ENCODE measurements at regions not wholly inside any gene's neighbourhood (a gene's known extent, or its start where the extent isn't known, plus 50 kb on each side); places are given as distances from the start of the nearest gene placed in this dataset.

DNA sequence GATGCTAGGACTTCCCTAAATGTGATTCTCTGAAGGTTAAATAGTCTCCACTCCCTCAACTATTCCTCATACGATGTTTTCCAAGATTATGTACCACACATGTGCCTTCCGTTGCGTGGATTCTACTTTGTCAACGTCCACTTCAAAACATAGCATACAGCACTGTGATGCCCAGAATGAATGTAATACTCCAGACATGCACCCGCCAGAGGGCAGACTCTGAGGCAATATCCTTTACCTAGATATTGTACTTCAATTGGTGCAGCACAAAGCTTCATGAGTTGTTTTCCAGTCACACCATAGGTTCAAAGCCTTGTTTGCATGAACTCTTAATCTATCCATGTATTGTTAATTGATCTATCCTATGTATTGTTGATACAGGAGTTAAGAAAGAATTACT lies 201.0 kb upstream of the NABP1 start:
- H2AFZ ChIP-seq (ENCODE audit: low read length, unreplicated experiment): no peak overlapping the region
- no peak overlapping the region for H3K4me3 ChIP-seq (ENCODE audit: low read depth, low read length)
- H3K27ac ChIP-seq (ENCODE audit: low read depth, low read length): no peak overlapping the region
- H3K4me1 ChIP-seq (ENCODE audit: control insufficient read depth, insufficient read depth, low read length, unreplicated experiment): no peaks in the 10 kb centered on the region
- H3K79me2 ChIP-seq (ENCODE audit: control insufficient read depth, insufficient read depth, low read length, unreplicated experiment): no peaks in the 10 kb centered on the region
- H3K36me3 ChIP-seq (ENCODE audit: insufficient read depth, low read length): no peaks in the 10 kb centered on the region
- no peaks in the 10 kb centered on the region for H3K27me3 ChIP-seq (ENCODE audit: insufficient read depth, low read length)

DNA sequence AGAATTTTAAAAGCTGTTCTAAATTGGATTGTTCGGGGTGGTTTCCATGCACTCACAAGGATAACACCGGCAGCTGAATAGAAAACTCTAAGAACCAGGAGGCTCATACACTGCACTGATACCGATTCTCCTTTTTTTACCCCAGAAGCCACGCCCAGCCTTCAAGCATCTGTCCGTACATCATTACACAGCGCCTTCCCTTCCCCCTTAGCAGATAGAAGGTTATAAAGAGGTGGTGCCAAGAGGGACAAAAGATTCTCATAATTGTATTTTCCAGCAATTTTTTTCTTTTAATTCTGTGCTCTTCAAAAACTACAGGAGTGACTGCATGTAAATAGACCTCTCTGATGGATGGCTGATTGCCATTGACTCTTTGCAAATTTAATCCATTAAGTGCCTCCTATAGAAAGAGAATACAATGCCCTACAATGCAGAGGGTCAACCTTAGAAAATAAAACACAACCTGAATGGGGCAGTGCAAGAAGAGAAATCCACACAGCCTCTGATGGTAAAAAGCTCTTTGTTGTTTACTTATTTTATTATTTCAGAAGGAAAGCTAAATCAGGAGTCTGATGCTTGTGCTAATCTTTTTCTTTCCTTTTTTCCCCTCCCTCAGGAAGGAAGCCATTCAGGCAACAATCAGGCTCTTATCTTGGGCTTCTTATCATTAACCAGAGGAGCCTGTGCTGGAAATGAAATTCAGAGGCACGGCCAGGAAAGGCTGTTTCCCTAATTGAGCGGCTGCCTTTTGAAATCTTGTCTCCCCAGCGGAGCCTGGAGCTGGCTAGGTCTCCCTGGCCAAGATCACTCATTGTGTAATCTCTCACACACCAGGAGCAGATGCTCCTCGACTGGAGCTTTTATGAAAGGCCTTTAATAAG lies 198.9 kb upstream of the NABP1 start:
- no peak overlapping the region for H3K4me3 ChIP-seq (ENCODE audit: low read depth, low read length)
- no peak overlapping the region for H2AFZ ChIP-seq (ENCODE audit: low read length, unreplicated experiment)
- H3K4me1 ChIP-seq (ENCODE audit: control insufficient read depth, insufficient read depth, low read length, unreplicated experiment): no peaks in the 10 kb centered on the region
- no peaks in the 10 kb centered on the region for H3K36me3 ChIP-seq (ENCODE audit: insufficient read depth, low read length)
- no peaks in the 10 kb centered on the region for H3K27me3 ChIP-seq (ENCODE audit: insufficient read depth, low read length)
- no peaks in the 10 kb centered on the region for H3K79me2 ChIP-seq (ENCODE audit: control insufficient read depth, insufficient read depth, low read length, unreplicated experiment)
- no peak overlapping the region for H3K27ac ChIP-seq (ENCODE audit: low read depth, low read length)

DNA sequence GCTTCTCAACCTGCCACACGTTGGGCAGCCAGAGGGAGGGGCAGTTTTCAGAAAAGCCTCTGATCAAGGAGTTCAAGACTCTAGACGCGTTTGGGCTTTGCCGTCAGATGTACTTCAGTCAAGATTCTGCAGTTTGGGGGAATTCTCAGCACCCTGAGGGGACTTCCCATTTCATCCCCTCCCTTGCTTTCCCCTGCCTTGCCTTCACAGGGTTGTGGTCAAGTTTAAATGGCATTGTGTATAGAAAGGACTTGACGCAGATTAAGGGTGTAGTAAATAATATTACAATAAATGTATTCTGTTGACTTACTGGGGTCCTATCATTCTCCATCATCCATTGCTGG lies 198.3 kb upstream of the NABP1 start:
- Histone ChIP-seq H3K79me2 (ENCODE audit: control insufficient read depth, insufficient read depth, low read length, unreplicated experiment) (no peaks in the 10 kb centered on the region), H3K4me1 (ENCODE audit: control insufficient read depth, insufficient read depth, low read length, unreplicated experiment) (no peaks in the 10 kb centered on the region), H3K4me3 (ENCODE audit: low read depth, low read length) (no peak overlapping the region), H3K27me3 (ENCODE audit: insufficient read depth, low read length) (no peaks in the 10 kb centered on the region), H3K36me3 (ENCODE audit: insufficient read depth, low read length) (no peaks in the 10 kb centered on the region), H3K27ac (ENCODE audit: low read depth, low read length) (no peak overlapping the region), H2AFZ (ENCODE audit: low read length, unreplicated experiment) (no peak overlapping the region)

DNA sequence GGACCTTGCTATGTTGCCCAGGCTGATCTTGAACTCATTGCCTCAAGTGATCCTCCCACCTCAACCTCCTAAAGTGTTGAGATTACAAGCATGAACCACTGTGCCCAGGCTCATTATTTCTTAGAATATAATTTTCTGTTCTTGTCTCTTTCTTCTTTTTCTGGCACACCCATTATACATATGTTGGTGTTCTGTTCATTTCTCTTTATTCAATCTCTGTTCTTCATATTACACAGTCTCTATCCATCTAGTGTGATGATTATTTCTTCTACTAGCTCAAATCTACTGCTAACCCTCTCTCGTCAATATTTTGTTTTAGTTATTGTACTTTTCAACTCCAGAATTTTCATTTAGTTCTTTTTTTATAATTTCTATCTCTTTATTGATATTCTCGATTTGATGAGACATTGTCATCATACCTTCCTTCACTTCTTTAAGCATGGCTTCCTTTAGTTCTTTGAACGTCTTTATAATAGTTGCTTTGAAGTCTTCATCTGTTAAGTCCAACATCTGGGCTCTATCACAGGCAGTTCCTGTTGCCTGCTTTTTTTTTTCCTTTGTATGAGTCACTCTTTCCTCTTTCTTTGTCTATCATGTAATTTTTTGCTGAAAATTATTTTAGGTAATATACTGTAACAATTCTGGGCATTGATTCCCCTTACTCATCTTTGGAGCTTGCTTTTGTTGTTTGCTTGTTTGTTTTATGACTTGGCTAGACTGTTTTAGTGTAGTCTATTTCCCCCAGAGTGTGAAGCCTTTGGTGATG lies 196.4 kb upstream of the NABP1 start:
- no peaks in the 10 kb centered on the region for H3K27me3 ChIP-seq (ENCODE audit: insufficient read depth, low read length)
- no peaks in the 10 kb centered on the region for H3K79me2 ChIP-seq (ENCODE audit: control insufficient read depth, insufficient read depth, low read length, unreplicated experiment)
- no peak overlapping the region for H3K27ac ChIP-seq (ENCODE audit: low read depth, low read length)
- no peak overlapping the region for H3K4me3 ChIP-seq (ENCODE audit: low read depth, low read length)
- no peak overlapping the region for H2AFZ ChIP-seq (ENCODE audit: low read length, unreplicated experiment)
- no peaks in the 10 kb centered on the region for H3K4me1 ChIP-seq (ENCODE audit: control insufficient read depth, insufficient read depth, low read length, unreplicated experiment)
- H3K36me3 ChIP-seq (ENCODE audit: insufficient read depth, low read length): no peaks in the 10 kb centered on the region

DNA sequence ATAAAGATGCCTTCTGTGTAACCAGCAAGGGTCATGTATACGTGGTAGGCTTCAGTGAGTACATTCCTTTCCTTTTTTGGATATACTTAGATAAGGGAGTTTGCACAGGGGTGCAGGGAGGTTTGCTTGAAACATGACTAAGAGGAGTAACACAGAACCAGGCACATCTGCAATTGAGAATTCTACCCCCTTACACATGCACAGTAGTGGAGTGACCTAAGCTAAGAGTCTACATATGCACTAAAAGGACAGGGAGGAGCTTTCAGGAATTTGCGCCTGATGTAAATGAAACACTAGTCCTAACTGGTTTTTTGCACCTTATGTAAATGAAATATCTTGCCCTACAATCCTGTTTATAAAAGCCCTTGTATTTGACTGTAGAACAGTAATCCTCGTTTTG lies 194.8 kb upstream of the NABP1 start:
- peaks cover 10% of the 10 kb centered on the region for H3K4me1 ChIP-seq (ENCODE audit: control insufficient read depth, insufficient read depth, low read length, unreplicated experiment)
- no peak overlapping the region for H2AFZ ChIP-seq (ENCODE audit: low read length, unreplicated experiment)
- no peaks in the 10 kb centered on the region for H3K36me3 ChIP-seq (ENCODE audit: insufficient read depth, low read length)
- no peak overlapping the region for H3K4me3 ChIP-seq (ENCODE audit: low read depth, low read length)
- H3K79me2 ChIP-seq (ENCODE audit: control insufficient read depth, insufficient read depth, low read length, unreplicated experiment): no peaks in the 10 kb centered on the region
- no peaks in the 10 kb centered on the region for H3K27me3 ChIP-seq (ENCODE audit: insufficient read depth, low read length)
- H3K27ac ChIP-seq (ENCODE audit: low read depth, low read length): no peak overlapping the region

DNA sequence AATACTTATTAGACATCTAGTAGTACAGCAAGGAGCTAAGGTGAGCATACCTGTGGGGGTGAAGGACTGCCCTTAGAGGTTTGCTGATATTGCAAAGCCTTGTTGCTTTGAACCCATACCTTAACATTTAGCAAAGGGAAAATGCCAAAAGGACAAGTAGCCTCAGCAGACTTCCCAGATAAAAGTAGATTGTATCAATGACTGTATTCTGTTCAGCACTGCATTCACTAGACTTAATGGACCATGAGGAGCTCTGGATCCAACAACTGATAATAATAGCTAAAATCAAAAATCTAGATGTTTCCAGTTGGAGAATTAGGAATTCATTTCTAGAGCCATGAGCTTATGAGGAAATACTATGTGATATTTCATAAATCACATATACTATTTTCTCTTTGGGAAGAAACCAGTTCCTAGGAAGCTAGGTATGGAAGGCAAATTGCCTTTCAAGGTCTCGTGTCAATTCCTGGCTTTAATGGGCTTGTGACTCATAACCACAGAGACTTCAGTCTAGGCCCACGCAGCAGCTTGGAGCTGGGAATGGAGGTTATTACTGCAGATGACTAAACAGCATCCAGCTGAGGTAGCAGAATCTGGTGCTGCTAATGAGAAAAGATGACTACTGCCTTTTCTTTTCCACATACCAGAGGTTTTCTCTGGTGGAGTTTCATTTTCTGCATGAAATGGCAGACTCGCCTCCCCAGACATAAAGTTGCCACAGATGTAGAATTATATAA lies 191.2 kb upstream of the NABP1 start:
- H3K4me1 ChIP-seq (ENCODE audit: control insufficient read depth, insufficient read depth, low read length, unreplicated experiment): peaks cover 10% of the 10 kb centered on the region
- H3K27me3 ChIP-seq (ENCODE audit: insufficient read depth, low read length): no peaks in the 10 kb centered on the region
- H3K27ac ChIP-seq (ENCODE audit: low read depth, low read length): peak overlapping the region; percentile 15; the same call in 1 of the 2 replicates
- no peaks in the 10 kb centered on the region for H3K79me2 ChIP-seq (ENCODE audit: control insufficient read depth, insufficient read depth, low read length, unreplicated experiment)
- no peaks in the 10 kb centered on the region for H3K36me3 ChIP-seq (ENCODE audit: insufficient read depth, low read length)
- no peak overlapping the region for H3K4me3 ChIP-seq (ENCODE audit: low read depth, low read length)
- H2AFZ ChIP-seq (ENCODE audit: low read length, unreplicated experiment): no peak overlapping the region

DNA sequence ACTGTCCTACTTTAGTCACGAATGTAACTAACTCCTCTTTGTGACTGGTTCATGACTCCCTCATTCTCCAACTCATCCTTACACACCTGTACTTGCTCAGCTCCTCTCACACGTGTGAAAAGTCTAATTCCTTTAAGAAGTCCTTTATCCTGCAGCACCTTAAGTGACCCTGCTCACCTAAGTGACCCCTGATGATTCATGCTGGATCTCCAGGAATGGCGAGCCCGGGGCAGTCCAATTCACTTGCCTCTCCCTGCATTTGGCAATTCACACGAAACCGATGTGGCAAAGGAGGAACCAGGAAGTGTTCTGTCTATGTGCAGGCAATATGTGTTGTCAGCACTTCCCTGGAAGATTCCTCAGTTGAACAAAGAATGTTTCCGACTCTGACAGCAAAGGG lies 189.8 kb upstream of the NABP1 start:
- Histone ChIP-seq H3K27ac (ENCODE audit: low read depth, low read length) (no peak overlapping the region), H2AFZ (ENCODE audit: low read length, unreplicated experiment) (no peak overlapping the region)

DNA sequence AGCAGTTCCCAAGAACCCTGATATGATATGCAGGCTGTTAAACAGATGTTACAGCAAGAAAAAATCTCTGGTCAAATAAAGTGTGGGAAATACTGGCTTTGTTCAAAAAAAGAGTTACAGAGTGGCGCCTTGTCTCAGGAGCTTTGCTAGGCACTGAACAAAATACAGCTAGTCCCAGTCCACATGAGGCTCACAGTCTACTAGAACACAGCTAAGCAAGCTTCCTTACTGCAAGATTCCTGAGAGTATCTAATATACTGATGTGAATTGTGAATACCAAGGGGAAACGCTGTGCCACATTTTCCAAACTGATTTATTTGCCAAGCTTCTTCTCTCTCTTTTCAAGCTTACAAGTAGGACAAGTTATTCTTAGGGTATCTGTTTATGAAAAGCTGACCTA lies 188.8 kb upstream of the NABP1 start:
- Histone ChIP-seq H2AFZ (ENCODE audit: low read length, unreplicated experiment) (no peak overlapping the region), H3K27me3 (ENCODE audit: insufficient read depth, low read length) (no peaks in the 10 kb centered on the region), H3K4me1 (ENCODE audit: control insufficient read depth, insufficient read depth, low read length, unreplicated experiment) (peaks cover 10% of the 10 kb centered on the region), H3K79me2 (ENCODE audit: control insufficient read depth, insufficient read depth, low read length, unreplicated experiment) (no peaks in the 10 kb centered on the region), H3K27ac (ENCODE audit: low read depth, low read length) (no peak overlapping the region), H3K4me3 (ENCODE audit: low read depth, low read length) (no peak overlapping the region), H3K36me3 (ENCODE audit: insufficient read depth, low read length) (no peaks in the 10 kb centered on the region)

More for the DNA sequence above, 189.8 kb upstream of the NABP1 start:
- no peaks in the 10 kb centered on the region for H3K36me3 ChIP-seq (ENCODE audit: insufficient read depth, low read length)
- H3K4me1 ChIP-seq (ENCODE audit: control insufficient read depth, insufficient read depth, low read length, unreplicated experiment): peaks cover 10% of the 10 kb centered on the region
- no peaks in the 10 kb centered on the region for H3K79me2 ChIP-seq (ENCODE audit: control insufficient read depth, insufficient read depth, low read length, unreplicated experiment)
- H3K4me3 ChIP-seq (ENCODE audit: low read depth, low read length): no peak overlapping the region
- no peaks in the 10 kb centered on the region for H3K27me3 ChIP-seq (ENCODE audit: insufficient read depth, low read length)

DNA sequence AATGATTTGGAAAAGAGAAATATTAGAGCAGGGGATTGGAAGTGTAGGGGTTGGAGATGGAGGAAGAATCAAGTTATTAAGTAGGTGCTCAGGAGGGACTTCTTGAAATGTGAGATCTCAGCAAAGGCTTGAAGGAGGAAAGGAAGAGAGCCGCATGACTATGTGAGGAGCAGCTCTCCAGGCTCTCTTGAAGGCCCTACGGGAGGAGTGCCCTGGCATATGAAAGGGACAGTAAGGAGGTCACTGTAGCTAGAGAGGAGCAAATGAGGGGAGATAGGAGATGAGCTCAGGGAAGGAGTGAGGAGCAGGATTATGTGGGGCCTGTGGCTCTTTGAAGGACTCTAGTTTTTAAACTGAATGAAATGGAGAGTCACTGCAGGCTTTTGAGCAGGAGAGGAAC lies 181.1 kb upstream of the NABP1 start:
- no peak overlapping the region for H2AFZ ChIP-seq (ENCODE audit: low read length, unreplicated experiment)

DNA sequence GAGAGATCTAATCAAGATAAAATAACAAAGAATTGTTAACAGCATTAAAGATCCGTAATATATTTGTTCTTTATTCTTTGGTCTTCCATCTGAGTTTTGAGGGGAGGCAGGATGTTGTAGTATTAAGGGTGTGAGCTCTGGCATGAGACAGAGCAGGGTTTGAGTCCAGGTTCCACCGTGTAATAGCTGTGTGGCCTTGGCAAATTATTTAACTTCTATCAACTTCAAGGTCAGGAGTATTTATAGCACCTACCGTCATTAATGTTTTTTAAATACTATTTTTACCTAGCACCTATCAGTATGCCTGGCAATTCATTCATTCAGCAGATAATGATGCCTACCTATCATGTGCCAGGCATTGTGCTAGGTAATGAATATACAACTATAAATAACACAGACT lies 180.1 kb upstream of the NABP1 start:
- no peak overlapping the region for H3K4me3 ChIP-seq (ENCODE audit: low read depth, low read length)
- H3K27ac ChIP-seq (ENCODE audit: low read depth, low read length): no peak overlapping the region
- no peak overlapping the region for H2AFZ ChIP-seq (ENCODE audit: low read length, unreplicated experiment)
- no peaks in the 10 kb centered on the region for H3K4me1 ChIP-seq (ENCODE audit: control insufficient read depth, insufficient read depth, low read length, unreplicated experiment)
- H3K27me3 ChIP-seq (ENCODE audit: insufficient read depth, low read length): no peaks in the 10 kb centered on the region
- H3K36me3 ChIP-seq (ENCODE audit: insufficient read depth, low read length): no peaks in the 10 kb centered on the region
- no peaks in the 10 kb centered on the region for H3K79me2 ChIP-seq (ENCODE audit: control insufficient read depth, insufficient read depth, low read length, unreplicated experiment)

More for the DNA sequence above, 181.1 kb upstream of the NABP1 start:
- no peak overlapping the region for H3K4me3 ChIP-seq (ENCODE audit: low read depth, low read length)
- no peak overlapping the region for H3K27ac ChIP-seq (ENCODE audit: low read depth, low read length)
- H3K4me1 ChIP-seq (ENCODE audit: control insufficient read depth, insufficient read depth, low read length, unreplicated experiment): no peaks in the 10 kb centered on the region
- H3K27me3 ChIP-seq (ENCODE audit: insufficient read depth, low read length): no peaks in the 10 kb centered on the region
- no peaks in the 10 kb centered on the region for H3K79me2 ChIP-seq (ENCODE audit: control insufficient read depth, insufficient read depth, low read length, unreplicated experiment)
- no peaks in the 10 kb centered on the region for H3K36me3 ChIP-seq (ENCODE audit: insufficient read depth, low read length)
